ENCODE measurements at regions not wholly inside any gene's neighbourhood (a gene's known extent, or its start where the extent isn't known, plus 50 kb on each side); places are given as distances from the start of the nearest gene placed in this dataset.
A peak's percentile ranks its signal among the peaks of the same experiment; 100 is the strongest.

DNA sequence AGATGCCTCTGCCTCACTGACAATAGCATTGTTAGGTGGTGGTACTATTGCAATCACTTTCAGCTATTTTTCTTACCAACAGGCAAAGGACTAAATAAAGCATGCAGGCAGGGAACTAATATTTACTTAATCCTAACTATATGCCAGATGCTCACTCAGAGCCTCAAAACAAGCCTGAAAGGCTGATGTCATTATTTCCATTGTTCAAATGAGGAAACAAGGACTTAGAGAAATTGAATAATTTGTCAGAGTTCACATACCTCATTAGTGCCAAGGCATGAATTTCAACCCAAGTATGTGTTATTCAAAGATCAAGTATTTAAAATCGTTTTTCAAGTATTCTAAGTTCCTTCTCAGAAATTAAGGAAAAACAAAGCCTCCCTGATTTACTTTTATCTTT lies 374.9 kb upstream of the TECRL start:
- H3K9me3 ChIP-seq (ENCODE audit: control insufficient read depth, insufficient read depth, low read depth, low read length), result no peaks in the 10 kb centered on the region
- no peak overlapping the region for H3K27ac ChIP-seq (ENCODE audit: low read length)
- no peak for ATAC-seq
- CTCF ChIA-PET, result no interaction called here
- POLR2A ChIA-PET, result no interaction called here
- no peaks in the 10 kb centered on the region for H3K36me3 ChIP-seq (ENCODE audit: control insufficient read depth, insufficient read depth, low read length)
- H3K4me1 ChIP-seq (ENCODE audit: control insufficient read depth, insufficient read depth, low read length), result no peaks in the 10 kb centered on the region
- H3K27me3 ChIP-seq (ENCODE audit: control insufficient read depth, insufficient read depth, low read length), result no peaks in the 10 kb centered on the region
- no TSS peak for BruUV-seq (replicated peaks)
- TF ChIP-seq SIN3A (IDR thresholded peaks at IDR 0.05; ENCODE audit: borderline replicate concordance, insufficient read depth, low read depth, low read length) (no peak), POLR2AphosphoS5 (IDR thresholded peaks at IDR 0.05; ENCODE audit: low read depth, low read length) (no peak), REST (IDR thresholded peaks at IDR 0.05; ENCODE audit: insufficient read depth in 1 of 2, low read depth in 2 of 2, low read length in 1 of 2) (no peak)
- in situ Hi-C loops (cut with HindIII; ENCODE audit: low pct_unique_long_range_greater_than_20kb, low sequenced_read_pairs), result no loop called here
- H3K4me3 ChIP-seq (ENCODE audit: low read depth in 2 of 2, low read length in 2 of 2), result no peak overlapping the region
- intact Hi-C loops (cut with micrococcal nuclease; ENCODE audit: unreplicated experiment), result no loop called here
- no peak for DNase-seq (ENCODE audit: low read depth, low spot score)

DNA sequence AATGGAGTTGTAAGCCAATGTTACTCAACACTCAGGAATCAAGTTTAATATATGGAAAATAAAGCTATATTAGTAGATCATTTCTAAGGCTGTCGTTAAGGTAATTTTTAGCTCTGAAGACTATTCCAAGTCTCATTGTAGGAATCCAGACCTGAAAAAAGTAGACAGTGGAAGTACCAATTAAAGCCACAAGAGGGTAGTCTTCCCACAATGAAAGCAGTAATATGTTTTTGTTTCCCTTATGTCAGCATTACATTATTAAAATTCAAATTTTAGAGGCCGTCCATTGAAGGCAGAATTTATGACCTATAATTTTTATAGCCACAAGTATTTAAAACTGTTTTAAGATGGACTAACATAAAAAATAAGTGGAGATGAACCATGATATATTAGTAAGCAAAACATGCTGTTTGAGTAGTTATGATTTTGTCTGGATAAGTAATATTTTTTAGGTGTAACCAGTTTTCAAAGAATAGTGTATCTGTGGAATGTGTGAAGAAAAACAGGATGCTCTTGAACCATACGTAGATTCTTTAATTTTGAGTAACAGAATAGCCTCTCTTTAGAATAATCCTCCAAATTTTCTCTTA lies 372.6 kb upstream of the TECRL start:
- H3K36me3 ChIP-seq (ENCODE audit: control insufficient read depth, insufficient read depth, low read length), result no peaks in the 10 kb centered on the region
- in situ Hi-C loops (cut with HindIII; ENCODE audit: low pct_unique_long_range_greater_than_20kb, low sequenced_read_pairs) (no loop called here), intact Hi-C loops (cut with micrococcal nuclease; ENCODE audit: unreplicated experiment) (no loop called here)
- ChIA-PET CTCF (no interaction called here), POLR2A (no interaction called here)
- H3K9me3 ChIP-seq (ENCODE audit: control insufficient read depth, insufficient read depth, low read depth, low read length), result no peaks in the 10 kb centered on the region
- H3K27me3 ChIP-seq (ENCODE audit: control insufficient read depth, insufficient read depth, low read length), result no peaks in the 10 kb centered on the region
- H3K27ac ChIP-seq (ENCODE audit: low read length), result no peak overlapping the region
- BruUV-seq (replicated peaks), result no TSS peak
- ATAC-seq (no peak), DNase-seq (ENCODE audit: low read depth, low spot score) (peak; percentile 13)
- no peak overlapping the region for H3K4me3 ChIP-seq (ENCODE audit: low read depth in 2 of 2, low read length in 2 of 2)
- TF ChIP-seq REST (IDR thresholded peaks at IDR 0.05; ENCODE audit: insufficient read depth in 1 of 2, low read depth in 2 of 2, low read length in 1 of 2), result no peak
- no peak for TF ChIP-seq POLR2AphosphoS5 (IDR thresholded peaks at IDR 0.05; ENCODE audit: low read depth, low read length)
- TF ChIP-seq, protein P1, sequence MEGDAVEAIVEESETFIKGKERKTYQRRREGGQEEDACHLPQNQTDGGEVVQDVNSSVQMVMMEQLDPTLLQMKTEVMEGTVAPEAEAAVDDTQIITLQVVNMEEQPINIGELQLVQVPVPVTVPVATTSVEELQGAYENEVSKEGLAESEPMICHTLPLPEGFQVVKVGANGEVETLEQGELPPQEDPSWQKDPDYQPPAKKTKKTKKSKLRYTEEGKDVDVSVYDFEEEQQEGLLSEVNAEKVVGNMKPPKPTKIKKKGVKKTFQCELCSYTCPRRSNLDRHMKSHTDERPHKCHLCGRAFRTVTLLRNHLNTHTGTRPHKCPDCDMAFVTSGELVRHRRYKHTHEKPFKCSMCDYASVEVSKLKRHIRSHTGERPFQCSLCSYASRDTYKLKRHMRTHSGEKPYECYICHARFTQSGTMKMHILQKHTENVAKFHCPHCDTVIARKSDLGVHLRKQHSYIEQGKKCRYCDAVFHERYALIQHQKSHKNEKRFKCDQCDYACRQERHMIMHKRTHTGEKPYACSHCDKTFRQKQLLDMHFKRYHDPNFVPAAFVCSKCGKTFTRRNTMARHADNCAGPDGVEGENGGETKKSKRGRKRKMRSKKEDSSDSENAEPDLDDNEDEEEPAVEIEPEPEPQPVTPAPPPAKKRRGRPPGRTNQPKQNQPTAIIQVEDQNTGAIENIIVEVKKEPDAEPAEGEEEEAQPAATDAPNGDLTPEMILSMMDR (IDR thresholded peaks at IDR 0.05), result peak; percentile 59; the same call in 1 of the 2 replicates
- no peaks in the 10 kb centered on the region for H3K4me1 ChIP-seq (ENCODE audit: control insufficient read depth, insufficient read depth, low read length)

Measured in Panc1 (cell line).